ENCODE measurements at regions not wholly inside any gene's neighbourhood (a gene's known extent, or its start where the extent isn't known, plus 50 kb on each side); places are given as distances from the start of the nearest gene placed in this dataset.

- H3K27me3 Mint-ChIP-seq = peaks cover 31% of the 10 kb centered on the region
- H3K9me3 Mint-ChIP-seq = no peaks in the 10 kb centered on the region
- ChIA-PET POLR2A (no interaction called here), CTCF (no interaction called here)
- H3K9me3 ChIP-seq (ENCODE audit: control insufficient read depth in 1 of 2, insufficient read depth in 1 of 2, low read length in 2 of 2) = peaks cover 0 to 7% of the 10 kb centered on the region in 2 experiments
- H3K4me3 ChIP-seq (ENCODE audit: low read length) = no peak overlapping the region
- peaks cover 0 to 2% of the 10 kb centered on the region in 2 experiments for H3K27me3 ChIP-seq (ENCODE audit: control insufficient read depth in 1 of 2, insufficient read depth in 2 of 2, low read length in 2 of 2)
- H3K4me1 Mint-ChIP-seq (ENCODE audit: low read depth) = no peaks in the 10 kb centered on the region
- intact Hi-C loops (cut with DNase I, micrococcal nuclease) = no loop called here
- ATAC-seq (ENCODE audit: poor library complexity) (no peak), DNase-seq (no peak)
- no peak for TF ChIP-seq CTCF (IDR thresholded peaks at IDR 0.05)
- no peak overlapping the region for H3K27ac ChIP-seq (ENCODE audit: low read depth in 1 of 2, low read length in 2 of 2)
- no peak overlapping the region for H3K4me3 Mint-ChIP-seq
- no peaks in the 10 kb centered on the region for H3K36me3 ChIP-seq (ENCODE audit: insufficient read depth, low read length)
- H3K36me3 Mint-ChIP-seq (ENCODE audit: low read depth) = no peaks in the 10 kb centered on the region
- H3K4me1 ChIP-seq (ENCODE audit: insufficient read depth, low read length) = no peaks in the 10 kb centered on the region
- H3K27ac Mint-ChIP-seq = no peak overlapping the region
Observed at GRCh38 chr20:57102566-57102965, 163.9 kb downstream of the BMP7 start.

GRCh38 chr20:57103146-57103800 lies 163.2 kb downstream of the BMP7 start:
- Histone ChIP-seq H3K4me1 (ENCODE audit: insufficient read depth, low read length) (no peaks in the 10 kb centered on the region), H3K4me3 (ENCODE audit: low read length) (no peak overlapping the region), H3K27ac (ENCODE audit: low read depth in 1 of 2, low read length in 2 of 2) (no peak overlapping the region), H3K36me3 (ENCODE audit: insufficient read depth, low read length) (no peaks in the 10 kb centered on the region), H3K27me3 (ENCODE audit: control insufficient read depth in 1 of 2, insufficient read depth in 2 of 2, low read length in 2 of 2) (peaks cover 0 to 4% of the 10 kb centered on the region in 2 experiments), H3K9me3 (ENCODE audit: control insufficient read depth in 1 of 2, insufficient read depth in 1 of 2, low read length in 2 of 2) (peaks cover 0 to 13% of the 10 kb centered on the region in 2 experiments)
- CTCF ChIA-PET = no interaction called here
- ATAC-seq (ENCODE audit: poor library complexity) (no peak), DNase-seq (no peak)
- no peaks in the 10 kb centered on the region for H3K9me3 Mint-ChIP-seq
- H3K36me3 Mint-ChIP-seq (ENCODE audit: low read depth) = no peaks in the 10 kb centered on the region
- no peak overlapping the region for H3K4me3 Mint-ChIP-seq
- no peak overlapping the region for H3K27ac Mint-ChIP-seq
- TF ChIP-seq CTCF (IDR thresholded peaks at IDR 0.05) = no peak
- H3K4me1 Mint-ChIP-seq (ENCODE audit: low read depth) = no peaks in the 10 kb centered on the region
- intact Hi-C loops (cut with DNase I, micrococcal nuclease) = no loop called here
- H3K27me3 Mint-ChIP-seq = peaks cover 34% of the 10 kb centered on the region
- POLR2A ChIA-PET = no interaction called here

GRCh38 chr20:57104113-57104512 lies 162.3 kb downstream of the BMP7 start:
- no peak for DNase-seq
- peaks cover 0 to 18% of the 10 kb centered on the region in 2 experiments for H3K9me3 ChIP-seq (ENCODE audit: control insufficient read depth in 1 of 2, insufficient read depth in 1 of 2, low read length in 2 of 2)
- peaks cover 34% of the 10 kb centered on the region for H3K27me3 Mint-ChIP-seq
- no peaks in the 10 kb centered on the region for H3K36me3 ChIP-seq (ENCODE audit: insufficient read depth, low read length)
- H3K4me3 ChIP-seq (ENCODE audit: low read length) = no peak overlapping the region
- intact Hi-C loops (cut with DNase I, micrococcal nuclease) = no loop called here
- POLR2A ChIA-PET = no interaction called here
- H3K27ac ChIP-seq (ENCODE audit: low read depth in 1 of 2, low read length in 2 of 2) = no peak overlapping the region
- H3K27ac Mint-ChIP-seq = no peak overlapping the region
- H3K36me3 Mint-ChIP-seq (ENCODE audit: low read depth) = no peaks in the 10 kb centered on the region
- no peak for TF ChIP-seq CTCF (IDR thresholded peaks at IDR 0.05)
- H3K4me1 ChIP-seq (ENCODE audit: insufficient read depth, low read length) = no peaks in the 10 kb centered on the region
- H3K4me3 Mint-ChIP-seq = no peak overlapping the region
- CTCF ChIA-PET = no interaction called here
- H3K9me3 Mint-ChIP-seq = no peaks in the 10 kb centered on the region
- H3K27me3 ChIP-seq (ENCODE audit: control insufficient read depth in 1 of 2, insufficient read depth in 2 of 2, low read length in 2 of 2) = peaks cover 0 to 4% of the 10 kb centered on the region in 2 experiments
- ATAC-seq (ENCODE audit: poor library complexity) = no peak
- H3K4me1 Mint-ChIP-seq (ENCODE audit: low read depth) = no peaks in the 10 kb centered on the region

All from CD4-positive, alpha-beta T cell (primary cell).